ENCODE measurements at regions not wholly inside any gene's neighbourhood (a gene's known extent, or its start where the extent isn't known, plus 50 kb on each side); places are given as distances from the start of the nearest gene placed in this dataset.

DNA sequence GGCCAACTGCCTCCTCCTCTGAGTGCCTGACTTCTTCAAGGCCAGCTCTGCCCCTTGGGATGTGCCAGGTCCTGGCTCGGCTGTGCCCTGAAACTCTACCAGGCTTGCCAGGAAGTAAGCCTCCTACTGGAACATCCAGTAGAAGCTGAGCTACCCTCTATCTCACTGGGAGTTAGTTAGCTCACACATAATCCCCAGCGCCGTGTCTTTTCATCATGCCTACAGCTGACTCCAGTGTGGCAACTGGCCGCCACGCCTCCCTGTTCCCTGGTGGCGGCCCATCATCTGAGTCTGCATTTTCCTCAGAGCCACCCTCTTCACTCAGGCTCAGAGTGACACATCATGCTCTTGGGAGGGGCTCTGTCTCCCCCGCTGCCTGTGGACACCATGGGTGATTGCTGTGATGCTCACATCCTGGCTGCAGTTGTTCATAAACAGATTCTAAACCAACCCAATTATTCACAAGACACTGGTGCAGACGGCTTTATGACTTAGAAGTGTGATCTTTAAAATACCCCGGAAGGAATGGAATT, 131.9 kb upstream of the IRS2 start:
- DNase-seq (ENCODE audit: low read depth in 1 of 2, low spot score in 2 of 2) (no peak), FAIRE-seq (no peak)
- no peak overlapping the region for H2AFZ ChIP-seq (ENCODE audit: low read length)
- no peak overlapping the region for H3K27ac ChIP-seq (ENCODE audit: low read depth, low read length)
- H2BK120ac ChIP-seq (replicated peaks; ENCODE audit: low read depth, low read length), result no peak overlapping the region
- H3K18ac ChIP-seq (ENCODE audit: extremely low read depth, low read length), result no peak overlapping the region
- H3K9ac ChIP-seq (replicated peaks in 1 of 4; ENCODE audit: extremely low read depth in 1 of 4, low read depth in 3 of 4, low read length in 3 of 4), result no peak overlapping the region
- no peaks in the 10 kb centered on the region for H3K27me3 ChIP-seq (replicated peaks in 1 of 4; ENCODE audit: control insufficient read depth in 3 of 4, extremely low read depth in 1 of 4, insufficient read depth in 3 of 4, low read length in 3 of 4)
- H4K20me1 ChIP-seq (replicated peaks in 1 of 2; ENCODE audit: control insufficient read depth in 1 of 2, insufficient read depth in 2 of 2, low read length in 2 of 2), result no peaks in the 10 kb centered on the region
- no peak overlapping the region for H3K4ac ChIP-seq (replicated peaks; ENCODE audit: insufficient read length, low read depth, low read length)
- H3K4me2 ChIP-seq (ENCODE audit: insufficient read depth in 1 of 2, low read depth in 2 of 2, low read length in 2 of 2), result no peak overlapping the region
- H2AK5ac ChIP-seq (ENCODE audit: low read depth, low read length), result no peak overlapping the region
- H3K79me1 ChIP-seq (ENCODE audit: low read depth, low read length), result no peaks in the 10 kb centered on the region
- no peak overlapping the region for H2BK20ac ChIP-seq (ENCODE audit: low read length)
- H3K79me2 ChIP-seq (ENCODE audit: control insufficient read depth in 1 of 2, insufficient read depth in 2 of 2, low read length in 2 of 2), result no peaks in the 10 kb centered on the region
- no peak overlapping the region for H2BK15ac ChIP-seq (ENCODE audit: low read length)
- H2BK12ac ChIP-seq (ENCODE audit: low read depth, low read length), result no peak overlapping the region
- no peak overlapping the region; the same call in 1 of the 2 replicates for H4K8ac ChIP-seq (ENCODE audit: extremely low read depth, insufficient read depth, low read length)
- H4K91ac ChIP-seq (replicated peaks; ENCODE audit: insufficient read length, low read length), result no peak overlapping the region
- H2BK5ac ChIP-seq (ENCODE audit: low read depth, low read length), result no peak overlapping the region
- H3K36me3 ChIP-seq (ENCODE audit: control insufficient read depth in 2 of 4, insufficient read depth in 4 of 4, low read length in 3 of 4), result no peaks in the 10 kb centered on the region
- POLR2A ChIA-PET (ENCODE audit: partially characterized antibody), result no interaction called here
- no peak overlapping the region for H3K4me3 ChIP-seq (ENCODE audit: extremely low read depth in 1 of 4, insufficient read depth in 2 of 4, low read depth in 3 of 4, low read length in 4 of 4)
- no peak overlapping the region for H3K14ac ChIP-seq (ENCODE audit: insufficient read length)
- no peak overlapping the region for H4K5ac ChIP-seq (ENCODE audit: insufficient read length, low read depth, low read length)
- H3K56ac ChIP-seq (replicated peaks; ENCODE audit: insufficient read length, low read depth, low read length), result no peak overlapping the region
- H3K9me3 ChIP-seq (ENCODE audit: insufficient read depth in 2 of 2, low read depth in 1 of 2, low read length in 1 of 2), result no peaks in the 10 kb centered on the region; a peak in 1 of 4 replicates
- no peaks in the 10 kb centered on the region for H3K4me1 ChIP-seq (replicated peaks in 1 of 4; ENCODE audit: control insufficient read depth in 3 of 4, insufficient read depth in 4 of 4, low read length in 3 of 4)
- CTCF ChIA-PET (ENCODE audit: partially characterized antibody), result no interaction called here
- WGBS, 2 experiments (ENCODE audit: extremely low coverage in 1 of 2, insufficient coverage in 1 of 2, insufficient read length in 1 of 2, insufficient replicate concordance in 2 of 2, low coverage in 1 of 2, low lambda C conversion rate in 2 of 2, missing lambda C conversion rate in 1 of 2), result 93% methylated on average over 9 of the region's 9 CpGs; no CpG with 5 or more reads in 1 of the 2 experiments
- no peak overlapping the region for H3K23ac ChIP-seq (ENCODE audit: insufficient read length)
- H3K23me2 ChIP-seq (ENCODE audit: low read depth, low read length), result no peaks in the 10 kb centered on the region
- TF ChIP-seq NRF1 (IDR thresholded peaks at IDR 0.05; ENCODE audit: low read depth, low read length) (no peak), CBX5 (IDR thresholded peaks at IDR 0.05; ENCODE audit: low read depth, low read length) (no peak), CHD2 (IDR thresholded peaks at IDR 0.05; ENCODE audit: low read length) (no peak), JUN (IDR thresholded peaks at IDR 0.05; ENCODE audit: low read depth, low read length) (no peak), POLR2A (IDR thresholded peaks at IDR 0.05; ENCODE audit: control extremely low read depth in 1 of 2, low read depth in 2 of 2, low read length in 2 of 2) (no peak), RXRA (IDR thresholded peaks at IDR 0.05; ENCODE audit: insufficient read depth, low read depth, low read length) (no peak), POLR2AphosphoS5 (IDR thresholded peaks at IDR 0.05; ENCODE audit: low read depth, low read length) (no peak), CHD1 (IDR thresholded peaks at IDR 0.05; ENCODE audit: low read depth, low read length) (no peak), HDAC2 (IDR thresholded peaks at IDR 0.05; ENCODE audit: borderline replicate concordance in 1 of 2, low read depth in 2 of 2, low read length in 2 of 2) (no peak), POU5F1 (IDR thresholded peaks at IDR 0.05; ENCODE audit: low read depth, low read length) (no peak), CEBPB (IDR thresholded peaks at IDR 0.05; ENCODE audit: low read depth, low read length) (no peak), CBX8 (IDR thresholded peaks at IDR 0.05; ENCODE audit: borderline replicate concordance, low read depth, low read length) (no peak), GABPA (IDR thresholded peaks at IDR 0.05; ENCODE audit: borderline replicate concordance, insufficient read depth, low read length) (no peak), TAF1 (IDR thresholded peaks at IDR 0.05; ENCODE audit: low read depth, low read length) (no peak), JUND (IDR thresholded peaks at IDR 0.05; ENCODE audit: low read length) (no peak)
- TF ChIP-seq, protein P1, sequence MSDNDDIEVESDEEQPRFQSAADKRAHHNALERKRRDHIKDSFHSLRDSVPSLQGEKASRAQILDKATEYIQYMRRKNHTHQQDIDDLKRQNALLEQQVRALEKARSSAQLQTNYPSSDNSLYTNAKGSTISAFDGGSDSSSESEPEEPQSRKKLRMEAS (IDR thresholded peaks at IDR 0.05), result no peak

Data from H1 (cell line).